MM.1S (cell line): ENCODE measurements at regions not wholly inside any gene's neighbourhood (a gene's known extent, or its start where the extent isn't known, plus 50 kb on each side); places are given as distances from the start of the nearest gene placed in this dataset.

Source experiments
- DNase-seq: peaks from one replicate; pipeline ENCODE4 v3.0.0-alpha.2; 2015
- H2AFZ ChIP-seq: fragments of 300-600 bp; sonication (generic); 2 replicates; pipeline ENCODE4 v1.6.0; 2016; ENCODE audit warnings: antibody characterized with exemption, low read length
- H3F3A ChIP-seq: fragments of 300-600 bp; sonication (generic); 2 replicates; pipeline ENCODE4 v1.6.1; 2016; ENCODE audit warnings: mild to moderate bottlenecking, antibody characterized with exemption, low read length, moderate library complexity, mixed read lengths; ENCODE audit not compliant: insufficient read depth
- H3K27ac ChIP-seq: fragments of 300-600 bp; sonication (generic); 2 replicates; pipeline ENCODE4 v1.5.1; 2016; ENCODE audit warnings: mild to moderate bottlenecking, low read length
- H3K27me3 ChIP-seq: fragments of 300-600 bp; sonication (generic); replicated peaks from 2 replicates; pipeline ENCODE4 v1.6.0; 2016; ENCODE audit warnings: low read length; ENCODE audit not compliant: insufficient read depth
- H3K36me3 ChIP-seq: fragments of 300-600 bp; sonication (generic); replicated peaks from 2 replicates; pipeline ENCODE4 v1.6.1; 2016; ENCODE audit warnings: mild to moderate bottlenecking, low read length, mixed read lengths; ENCODE audit not compliant: insufficient read depth
- H3K4me1 ChIP-seq: fragments of 300-600 bp; sonication (generic); 2 replicates; pipeline ENCODE4 v1.6.1; 2016; ENCODE audit warnings: low read length, mixed read lengths
- H3K4me2 ChIP-seq: fragments of 300-600 bp; sonication (generic); 2 replicates; pipeline ENCODE4 v1.6.0; 2016; ENCODE audit warnings: low read depth, low read length
- H3K4me3 ChIP-seq: fragments of 300-600 bp; sonication (generic); 2 replicates; pipeline ENCODE4 v1.5.1; 2016; ENCODE audit warnings: low read length, mixed read lengths
- H3K79me2 ChIP-seq: fragments of 300-600 bp; sonication (generic); 2 replicates; pipeline ENCODE4 v1.6.1; 2016; ENCODE audit warnings: mixed run types, low read length, mixed read lengths
- H3K9ac ChIP-seq: fragments of 300-600 bp; sonication (generic); 2 replicates; pipeline ENCODE4 v1.6.1; 2016; ENCODE audit warnings: low read length, mixed read lengths
- H3K9me2 ChIP-seq: fragments of 300-600 bp; sonication (generic); replicated peaks from 2 replicates; pipeline ENCODE4 v1.6.1; 2016; ENCODE audit warnings: mild to moderate bottlenecking, low read length, mixed read lengths; ENCODE audit not compliant: insufficient read depth
- H3K9me3 ChIP-seq: fragments of 300-600 bp; sonication (generic); replicated peaks from 2 replicates; pipeline ENCODE4 v1.6.1; 2016; ENCODE audit warnings: mild to moderate bottlenecking, low read length, mixed read lengths; ENCODE audit not compliant: insufficient read depth
- H4K20me1 ChIP-seq: fragments of 300-600 bp; sonication (generic); 2 replicates; pipeline ENCODE4 v1.6.1; 2016; ENCODE audit warnings: mild to moderate bottlenecking, low read length, moderate library complexity, mixed read lengths; ENCODE audit not compliant: insufficient read depth
- EZH2 ChIP-seq: fragments of 300-600 bp; sonication (generic); optimal IDR thresholded peaks from 2 replicates; pipeline ENCODE3; 2017; ENCODE audit warnings: low read depth, mild to moderate bottlenecking, antibody characterized with exemption, low read length, mixed read lengths
- EZH2phosphoT487 ChIP-seq: fragments of 300-600 bp; sonication (generic); IDR thresholded peaks from 2 replicates; pipeline ENCODE4 v1.6.1; 2018; ENCODE audit warnings: antibody characterized with exemption, low read length
- TF ChIP-seq, protein P1 (sequence below): fragments of 300-600 bp; sonication (generic); IDR thresholded peaks from 2 replicates; pipeline ENCODE4 v1.5.1; 2016; ENCODE audit warnings: antibody characterized with exemption, low read length, mixed read lengths

DNA sequence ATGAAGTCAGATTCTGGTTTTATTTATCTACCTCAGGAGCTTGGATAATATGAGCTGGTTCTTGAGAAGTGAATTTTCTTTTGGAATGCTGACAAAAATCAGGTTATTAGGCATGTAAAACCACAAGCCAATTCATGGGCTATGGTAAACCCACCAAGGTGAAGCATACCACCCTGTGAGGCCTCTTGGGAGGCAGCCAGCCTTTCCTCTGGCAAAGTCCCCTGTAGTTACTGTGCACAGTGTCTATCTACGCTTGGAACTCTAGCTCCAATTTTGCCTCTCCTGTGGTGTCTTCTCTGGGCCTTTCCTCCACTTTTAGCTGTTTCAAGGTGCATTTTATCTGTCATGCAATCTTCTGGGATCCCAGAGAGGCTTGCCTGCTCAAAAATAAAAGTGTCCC is 242.7 kb upstream of the ZSWIM2 start:
- no peak for DNase-seq
- no peaks in the 10 kb centered on the region for H3K9me2 ChIP-seq
- no peak overlapping the region for H3K27ac ChIP-seq
- H3K27me3 ChIP-seq: no peaks in the 10 kb centered on the region
- no peaks in the 10 kb centered on the region for H3F3A ChIP-seq
- no peaks in the 10 kb centered on the region for H3K9me3 ChIP-seq
- no peak overlapping the region for H3K4me2 ChIP-seq
- no peaks in the 10 kb centered on the region for H3K36me3 ChIP-seq
- H3K9ac ChIP-seq: no peak overlapping the region
- H3K4me1 ChIP-seq: peaks cover 8% of the 10 kb centered on the region
- TF ChIP-seq EZH2phosphoT487 (no peak), EZH2 (no peak)
- TF ChIP-seq, protein P1, sequence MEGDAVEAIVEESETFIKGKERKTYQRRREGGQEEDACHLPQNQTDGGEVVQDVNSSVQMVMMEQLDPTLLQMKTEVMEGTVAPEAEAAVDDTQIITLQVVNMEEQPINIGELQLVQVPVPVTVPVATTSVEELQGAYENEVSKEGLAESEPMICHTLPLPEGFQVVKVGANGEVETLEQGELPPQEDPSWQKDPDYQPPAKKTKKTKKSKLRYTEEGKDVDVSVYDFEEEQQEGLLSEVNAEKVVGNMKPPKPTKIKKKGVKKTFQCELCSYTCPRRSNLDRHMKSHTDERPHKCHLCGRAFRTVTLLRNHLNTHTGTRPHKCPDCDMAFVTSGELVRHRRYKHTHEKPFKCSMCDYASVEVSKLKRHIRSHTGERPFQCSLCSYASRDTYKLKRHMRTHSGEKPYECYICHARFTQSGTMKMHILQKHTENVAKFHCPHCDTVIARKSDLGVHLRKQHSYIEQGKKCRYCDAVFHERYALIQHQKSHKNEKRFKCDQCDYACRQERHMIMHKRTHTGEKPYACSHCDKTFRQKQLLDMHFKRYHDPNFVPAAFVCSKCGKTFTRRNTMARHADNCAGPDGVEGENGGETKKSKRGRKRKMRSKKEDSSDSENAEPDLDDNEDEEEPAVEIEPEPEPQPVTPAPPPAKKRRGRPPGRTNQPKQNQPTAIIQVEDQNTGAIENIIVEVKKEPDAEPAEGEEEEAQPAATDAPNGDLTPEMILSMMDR: no peak
- H2AFZ ChIP-seq: no peak overlapping the region
- no peaks in the 10 kb centered on the region for H3K79me2 ChIP-seq
- no peaks in the 10 kb centered on the region for H4K20me1 ChIP-seq
- H3K4me3 ChIP-seq: no peak overlapping the region

- no peaks in the 10 kb centered on the region for H3K27me3 ChIP-seq
- H3K79me2 ChIP-seq: no peaks in the 10 kb centered on the region
- H3K4me3 ChIP-seq: no peak overlapping the region
- H3K9ac ChIP-seq: no peak overlapping the region
- H3K27ac ChIP-seq: no peak overlapping the region
- H3K4me1 ChIP-seq: no peaks in the 10 kb centered on the region
- H4K20me1 ChIP-seq: no peaks in the 10 kb centered on the region
- no peak overlapping the region for H3K4me2 ChIP-seq
- no peaks in the 10 kb centered on the region for H3K9me2 ChIP-seq
- no peaks in the 10 kb centered on the region; the same call in 1 of the 2 replicates for H3K9me3 ChIP-seq
- no peaks in the 10 kb centered on the region for H3K36me3 ChIP-seq
- H3F3A ChIP-seq: no peaks in the 10 kb centered on the region
- no peak overlapping the region for H2AFZ ChIP-seq
- TF ChIP-seq, protein P1: no peak
- TF ChIP-seq EZH2: no peak
- TF ChIP-seq EZH2phosphoT487: no peak
- DNase-seq: no peak
Observed at GRCh38 chr2:187084524-187084923, 235.6 kb upstream of the ZSWIM2 start.

- no peaks in the 10 kb centered on the region; the same call in 1 of the 2 replicates for H3K9me3 ChIP-seq
- no peak overlapping the region for H3K27ac ChIP-seq
- no peaks in the 10 kb centered on the region for H3K27me3 ChIP-seq
- H3K4me1 ChIP-seq: no peaks in the 10 kb centered on the region
- no peaks in the 10 kb centered on the region for H3K79me2 ChIP-seq
- H4K20me1 ChIP-seq: no peaks in the 10 kb centered on the region
- H2AFZ ChIP-seq: no peak overlapping the region
- no peak for TF ChIP-seq EZH2
- H3K9ac ChIP-seq: no peak overlapping the region
- H3K4me2 ChIP-seq: no peak overlapping the region
- no peak for DNase-seq
- no peak overlapping the region for H3K4me3 ChIP-seq
- H3K36me3 ChIP-seq: no peaks in the 10 kb centered on the region
- H3F3A ChIP-seq: no peaks in the 10 kb centered on the region
- H3K9me2 ChIP-seq: no peaks in the 10 kb centered on the region
Observed at GRCh38 chr2:187081461-187081860, 232.5 kb upstream of the ZSWIM2 start.

- Histone ChIP-seq H3K4me3 (no peak overlapping the region), H3K79me2 (no peaks in the 10 kb centered on the region), H3K9me2 (no peaks in the 10 kb centered on the region), H3K27ac (no peak overlapping the region), H2AFZ (no peak overlapping the region), H3K4me1 (peaks cover 2% of the 10 kb centered on the region; the same call in 1 of the 2 replicates), H3K4me2 (no peak overlapping the region), H3K27me3 (no peaks in the 10 kb centered on the region), H3F3A (no peaks in the 10 kb centered on the region), H3K9me3 (no peaks in the 10 kb centered on the region; the same call in 1 of the 2 replicates), H3K36me3 (no peaks in the 10 kb centered on the region), H3K9ac (no peak overlapping the region), H4K20me1 (no peaks in the 10 kb centered on the region)
- DNase-seq: no peak
- TF ChIP-seq EZH2 (no peak), EZH2phosphoT487 (no peak)
- TF ChIP-seq, protein P1: no peak
Observed at GRCh38 chr2:187079901-187080300, 230.9 kb upstream of the ZSWIM2 start.
